Endothelial cell (in vitro differentiated cells): ENCODE measurements at regions not wholly inside any gene's neighbourhood (a gene's known extent, or its start where the extent isn't known, plus 50 kb on each side); places are given as distances from the start of the nearest gene placed in this dataset.
"Not testable (repeated sequence)": the region's sequence is repeated elsewhere in the genome, so short reads cannot be mapped to it uniquely, and the experiment has no call there.

Experiments used
- DNase-seq: peaks from one replicate; pipeline ENCODE4 v3.0.0; 2021; ENCODE audit warnings: low spot score
- H3K27ac Mint-ChIP-seq: one replicate; pipeline ENCODE4 v1.8.0; 2021; ENCODE audit warnings: mixed read lengths, inconsistent platforms; ENCODE audit not compliant: unreplicated experiment
- H3K27me3 Mint-ChIP-seq: one replicate; pipeline ENCODE4 v1.8.0; 2021; ENCODE audit warnings: mild to moderate bottlenecking, moderate library complexity, mixed read lengths, inconsistent platforms; ENCODE audit not compliant: unreplicated experiment
- H3K36me3 Mint-ChIP-seq: one replicate; pipeline ENCODE4 v1.8.0; 2021; ENCODE audit warnings: mild to moderate bottlenecking, low read depth, mixed read lengths, inconsistent platforms; ENCODE audit not compliant: unreplicated experiment
- H3K4me1 Mint-ChIP-seq: one replicate; pipeline ENCODE4 v1.8.0; 2021; ENCODE audit warnings: mild to moderate bottlenecking, mixed read lengths, inconsistent platforms; ENCODE audit not compliant: unreplicated experiment
- H3K4me3 Mint-ChIP-seq: one replicate; pipeline ENCODE4 v1.8.0; 2021; ENCODE audit warnings: mild to moderate bottlenecking, mixed read lengths, inconsistent platforms; ENCODE audit not compliant: unreplicated experiment
- H3K9me3 Mint-ChIP-seq: one replicate; pipeline ENCODE4 v1.8.0; 2021; ENCODE audit warnings: mixed read lengths, inconsistent platforms; ENCODE audit not compliant: unreplicated experiment
- TF ChIP-seq, protein P1 (sequence below): fragments of 200-600 bp; sonication (generic); IDR thresholded peaks from one replicate; pipeline ENCODE4 v1.5.0; 2021; ENCODE audit warnings: antibody characterized with exemption; ENCODE audit not compliant: unreplicated experiment

DNA sequence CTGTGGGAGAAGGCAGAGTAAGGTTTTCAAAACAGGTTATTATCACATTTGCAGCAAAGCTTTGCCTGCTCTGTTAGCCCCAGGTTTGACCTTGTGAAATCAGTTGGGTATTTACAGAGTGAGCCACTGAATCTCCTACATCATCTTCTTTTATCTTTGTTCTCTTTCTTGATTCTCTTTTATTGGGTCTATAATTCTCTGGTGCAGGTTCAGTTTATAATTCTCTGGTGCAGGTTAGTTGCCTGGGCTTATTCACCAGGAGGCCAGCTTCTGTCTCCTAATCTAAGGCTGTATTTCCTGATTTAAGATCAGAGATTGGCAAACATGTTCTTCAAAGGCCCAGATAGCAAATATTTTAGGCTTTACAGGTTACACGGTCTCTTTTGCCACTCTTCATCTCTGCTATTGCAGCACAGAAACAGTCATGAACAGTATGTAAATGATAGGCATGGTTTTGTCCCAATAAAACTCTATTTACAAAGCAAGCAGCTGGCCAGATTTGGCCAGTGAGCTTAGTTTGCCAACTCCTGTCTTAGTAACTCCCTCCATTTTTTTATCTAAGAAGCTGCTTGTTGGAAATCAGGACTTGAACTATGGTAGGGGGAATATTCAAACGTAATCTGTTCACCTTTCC is 205.0 kb upstream of the RIMS1 start:
- H3K27me3 Mint-ChIP-seq: peaks cover 2% of the 10 kb centered on the region
- DNase-seq: no peak
- H3K4me3 Mint-ChIP-seq: no peak overlapping the region
- H3K36me3 Mint-ChIP-seq: no peaks in the 10 kb centered on the region
- no peaks in the 10 kb centered on the region for H3K4me1 Mint-ChIP-seq
- TF ChIP-seq, protein P1, sequence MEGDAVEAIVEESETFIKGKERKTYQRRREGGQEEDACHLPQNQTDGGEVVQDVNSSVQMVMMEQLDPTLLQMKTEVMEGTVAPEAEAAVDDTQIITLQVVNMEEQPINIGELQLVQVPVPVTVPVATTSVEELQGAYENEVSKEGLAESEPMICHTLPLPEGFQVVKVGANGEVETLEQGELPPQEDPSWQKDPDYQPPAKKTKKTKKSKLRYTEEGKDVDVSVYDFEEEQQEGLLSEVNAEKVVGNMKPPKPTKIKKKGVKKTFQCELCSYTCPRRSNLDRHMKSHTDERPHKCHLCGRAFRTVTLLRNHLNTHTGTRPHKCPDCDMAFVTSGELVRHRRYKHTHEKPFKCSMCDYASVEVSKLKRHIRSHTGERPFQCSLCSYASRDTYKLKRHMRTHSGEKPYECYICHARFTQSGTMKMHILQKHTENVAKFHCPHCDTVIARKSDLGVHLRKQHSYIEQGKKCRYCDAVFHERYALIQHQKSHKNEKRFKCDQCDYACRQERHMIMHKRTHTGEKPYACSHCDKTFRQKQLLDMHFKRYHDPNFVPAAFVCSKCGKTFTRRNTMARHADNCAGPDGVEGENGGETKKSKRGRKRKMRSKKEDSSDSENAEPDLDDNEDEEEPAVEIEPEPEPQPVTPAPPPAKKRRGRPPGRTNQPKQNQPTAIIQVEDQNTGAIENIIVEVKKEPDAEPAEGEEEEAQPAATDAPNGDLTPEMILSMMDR: no peak
- H3K27ac Mint-ChIP-seq: no peak overlapping the region
- H3K9me3 Mint-ChIP-seq: no peaks in the 10 kb centered on the region

DNA sequence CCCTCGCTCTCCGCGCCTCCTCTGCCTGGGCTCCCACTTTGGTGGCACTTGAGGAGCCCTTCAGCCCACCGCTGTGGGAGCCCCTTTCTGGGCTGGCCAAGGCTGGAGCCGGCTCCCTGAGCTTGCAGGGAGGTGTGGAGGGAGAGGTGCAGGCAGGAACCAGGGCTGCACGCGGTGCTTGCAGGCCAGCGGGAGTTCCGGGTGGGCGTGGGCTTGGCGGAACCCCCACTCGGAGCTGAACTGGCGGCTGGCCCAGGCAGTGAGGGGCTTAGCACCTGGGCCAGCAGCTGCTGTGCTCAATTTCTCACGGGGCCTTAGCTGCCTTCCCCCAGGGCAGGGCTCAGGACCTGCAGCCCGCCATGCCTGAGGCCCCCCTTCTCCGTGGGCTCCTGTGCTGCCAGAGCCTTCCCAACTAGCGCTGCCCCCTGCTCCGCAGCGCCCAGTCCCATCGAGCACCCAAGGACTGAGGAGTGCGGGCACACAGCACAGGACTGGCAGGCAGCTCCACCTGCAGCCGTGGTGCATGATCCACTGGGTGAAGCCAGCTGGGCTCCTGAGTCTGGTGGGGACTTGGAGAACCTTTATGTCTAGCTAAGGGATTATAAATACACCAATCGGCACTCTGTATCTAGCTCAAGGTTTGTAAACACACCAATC is 200.2 kb upstream of the RIMS1 start:
- H3K27ac Mint-ChIP-seq, H3K27me3 Mint-ChIP-seq, DNase-seq, H3K36me3 Mint-ChIP-seq, H3K9me3 Mint-ChIP-seq, H3K4me3 Mint-ChIP-seq, H3K4me1 Mint-ChIP-seq: not testable (repeated sequence)

DNA sequence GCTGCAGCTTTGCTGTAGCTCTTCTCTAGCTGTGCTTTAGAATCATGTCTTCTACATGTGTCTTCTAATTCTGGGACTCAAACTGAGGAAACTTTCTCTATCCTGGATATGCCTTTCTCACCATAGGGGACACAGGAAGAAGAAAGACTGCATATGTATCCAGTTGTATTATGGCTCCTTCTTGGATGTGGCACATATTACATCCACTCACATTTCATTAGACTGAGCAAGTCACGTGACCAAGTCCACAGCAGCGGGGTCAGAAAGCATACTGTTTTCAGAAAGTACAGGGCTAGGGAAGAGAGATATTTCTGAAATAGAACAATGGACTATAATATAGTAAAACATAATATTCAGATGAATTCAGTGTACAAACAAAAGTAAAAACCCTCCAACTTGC is 187.6 kb upstream of the RIMS1 start:
- Mint-ChIP-seq H3K4me3 (no peak overlapping the region), H3K9me3 (no peaks in the 10 kb centered on the region), H3K4me1 (no peaks in the 10 kb centered on the region), H3K36me3 (no peaks in the 10 kb centered on the region), H3K27me3 (peaks cover 2% of the 10 kb centered on the region), H3K27ac (no peak overlapping the region)
- TF ChIP-seq, protein P1: no peak
- no peak for DNase-seq

DNA sequence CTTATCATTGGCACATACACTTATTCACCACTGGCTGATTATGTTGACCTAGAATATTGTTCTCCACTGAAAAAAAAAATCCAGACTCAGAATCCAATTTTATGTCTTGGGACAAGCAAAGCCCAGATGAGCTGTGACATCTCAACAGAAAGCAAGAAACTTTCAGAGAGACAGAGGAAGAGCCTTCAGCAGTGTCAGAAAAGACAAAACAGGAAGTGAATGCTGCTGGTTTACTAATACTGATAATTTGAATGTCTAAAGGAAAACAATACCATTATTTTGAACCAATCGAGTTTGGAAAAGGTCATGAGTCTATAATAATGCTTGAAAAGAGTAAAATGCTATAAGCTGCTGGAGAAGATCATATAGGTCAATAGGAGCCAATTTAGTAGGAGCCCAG is 179.8 kb upstream of the RIMS1 start:
- H3K4me3 Mint-ChIP-seq: no peak overlapping the region
- DNase-seq: no peak
- peaks cover 11% of the 10 kb centered on the region for H3K4me1 Mint-ChIP-seq
- H3K9me3 Mint-ChIP-seq: no peaks in the 10 kb centered on the region
- no peak overlapping the region for H3K27ac Mint-ChIP-seq
- no peaks in the 10 kb centered on the region for H3K36me3 Mint-ChIP-seq
- no peaks in the 10 kb centered on the region for H3K27me3 Mint-ChIP-seq
- TF ChIP-seq, protein P1: no peak

DNA sequence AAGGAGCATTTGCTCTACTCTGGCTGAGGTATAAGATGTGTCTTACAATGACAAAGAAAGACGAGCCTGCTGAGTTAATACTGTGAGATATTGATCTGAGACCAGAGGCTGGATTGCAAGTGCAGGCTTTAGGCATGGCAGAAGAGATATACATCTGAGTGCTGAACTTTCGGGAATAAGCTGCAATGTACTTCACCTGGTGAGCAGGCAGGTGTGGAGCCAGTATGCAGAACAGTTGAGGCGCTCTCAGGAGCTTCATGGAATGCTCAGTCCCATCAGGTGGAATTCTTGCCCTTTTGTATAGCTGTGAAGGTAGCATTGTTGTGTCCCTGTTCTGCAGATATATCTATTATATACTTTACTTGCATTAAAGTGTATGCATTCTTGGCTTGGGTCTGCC is 179.3 kb upstream of the RIMS1 start:
- no peaks in the 10 kb centered on the region for H3K27me3 Mint-ChIP-seq
- H3K9me3 Mint-ChIP-seq: no peaks in the 10 kb centered on the region
- H3K4me3 Mint-ChIP-seq: no peak overlapping the region
- TF ChIP-seq, protein P1: no peak
- no peaks in the 10 kb centered on the region for H3K36me3 Mint-ChIP-seq
- H3K27ac Mint-ChIP-seq: no peak overlapping the region
- DNase-seq: no peak
- peaks cover 11% of the 10 kb centered on the region for H3K4me1 Mint-ChIP-seq
